Activated CD4-positive, alpha-beta T cell treated with anti-CD3 and anti-CD28 coated beads, Interleukin-2, amount 10 ng/mL, durations not matched to agents 7 days and 5 days (primary cell): ENCODE measurements at regions not wholly inside any gene's neighbourhood (a gene's known extent, or its start where the extent isn't known, plus 50 kb on each side); places are given as distances from the start of the nearest gene placed in this dataset.

Experiments used
- CTCF ChIA-PET: fragments of 350-600 bp; sonication (Branson Sonifier 250); formaldehyde crosslinking; loops from one replicate; lab custom pipeline; 2021; ENCODE audit warnings: antibody characterized with exemption; lab: Charles Lee
- POLR2A ChIA-PET: fragments of 350-600 bp; sonication (Branson Sonifier 250); formaldehyde crosslinking; loops from one replicate; lab custom pipeline; 2021; ENCODE audit warnings: antibody characterized with exemption; lab: Charles Lee
- DNase-seq: peaks from one replicate; pipeline ENCODE4 v3.0.0-alpha.2; 2020
- H3K27ac Mint-ChIP-seq: one replicate; pipeline ENCODE4 v1.8.0; 2021; ENCODE audit warnings: mild to moderate bottlenecking, moderate library complexity, mixed read lengths
- H3K27me3 Mint-ChIP-seq: one replicate; pipeline ENCODE4 v1.8.0; 2021; ENCODE audit warnings: mixed read lengths
- H3K36me3 Mint-ChIP-seq: one replicate; pipeline ENCODE4 v1.8.0; 2021; ENCODE audit warnings: low read depth, mixed read lengths
- H3K4me1 Mint-ChIP-seq: one replicate; pipeline ENCODE4 v1.8.0; 2021; ENCODE audit warnings: mixed read lengths
- H3K4me3 Mint-ChIP-seq: one replicate; pipeline ENCODE4 v1.8.0; 2021; ENCODE audit warnings: mild to moderate bottlenecking, moderate library complexity, mixed read lengths
- H3K9me3 Mint-ChIP-seq: one replicate; pipeline ENCODE4 v1.8.0; 2021; ENCODE audit warnings: mixed read lengths

DNA sequence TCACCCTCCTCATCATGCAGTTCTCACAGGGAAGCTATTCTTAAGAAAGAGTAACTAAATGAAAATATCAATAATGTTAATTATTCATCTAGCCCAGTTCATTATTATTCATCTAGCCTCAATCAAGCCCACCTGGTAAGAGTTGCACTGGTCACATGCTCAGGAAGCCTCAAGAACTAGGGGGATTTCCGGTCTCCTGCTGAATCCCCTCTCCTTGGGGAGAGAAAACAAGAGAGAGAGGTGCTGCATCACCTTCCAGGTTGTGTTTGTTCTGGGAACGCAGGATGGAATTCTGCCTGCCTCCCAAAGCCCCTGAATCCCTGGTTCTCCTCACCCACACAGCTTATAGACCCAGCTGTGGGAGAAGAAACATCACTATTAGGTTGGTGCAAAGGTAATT lies 164.0 kb downstream of the PMP22 start:
- H3K4me1 Mint-ChIP-seq = no peaks in the 10 kb centered on the region
- H3K36me3 Mint-ChIP-seq = no peaks in the 10 kb centered on the region
- H3K4me3 Mint-ChIP-seq = no peak overlapping the region
- ChIA-PET CTCF (no interaction called here), POLR2A (no interaction called here)
- no peaks in the 10 kb centered on the region for H3K9me3 Mint-ChIP-seq
- H3K27ac Mint-ChIP-seq = no peak overlapping the region
- DNase-seq = no peak
- no peaks in the 10 kb centered on the region for H3K27me3 Mint-ChIP-seq

DNA sequence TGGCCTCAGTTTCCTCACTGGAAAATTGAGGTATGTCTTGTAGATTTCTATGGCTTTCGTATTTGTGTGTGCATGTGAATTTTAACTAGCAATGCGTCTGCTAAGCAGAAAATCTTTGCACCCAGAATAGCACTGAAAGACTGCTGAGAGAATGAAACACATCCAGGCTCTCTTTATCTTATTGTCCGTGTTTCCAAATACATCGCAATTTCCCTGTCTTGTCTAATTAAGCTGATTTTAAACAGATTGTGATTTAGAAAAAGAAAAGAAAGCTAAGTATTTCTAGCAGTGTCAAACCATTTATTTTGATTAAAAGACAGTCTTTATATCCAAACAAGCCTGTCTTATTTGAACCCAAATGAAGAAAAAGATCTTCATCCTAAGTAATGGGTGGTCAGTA lies 168.6 kb downstream of the PMP22 start:
- POLR2A ChIA-PET = no interaction called here
- no peaks in the 10 kb centered on the region for H3K4me1 Mint-ChIP-seq
- H3K4me3 Mint-ChIP-seq = no peak overlapping the region

DNA sequence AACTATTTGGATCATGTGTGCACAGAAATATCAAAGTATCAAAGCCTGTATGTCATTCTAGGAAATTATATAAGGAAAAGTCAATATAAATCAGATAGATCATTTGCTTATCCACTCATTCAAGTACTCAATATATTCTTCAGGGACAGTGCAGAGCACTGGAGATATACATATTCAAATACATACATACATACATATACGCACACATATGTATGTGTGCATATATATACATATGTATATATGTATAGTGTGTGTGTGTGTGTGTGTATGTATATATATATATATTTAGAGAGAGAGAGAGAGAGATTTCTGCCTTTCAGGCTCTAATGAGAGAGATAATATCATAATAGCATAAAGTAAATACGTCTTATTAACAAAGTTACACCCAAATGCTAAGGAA lies 169.2 kb downstream of the PMP22 start:
- CTCF ChIA-PET = no interaction called here
- Mint-ChIP-seq H3K4me1 (no peaks in the 10 kb centered on the region), H3K4me3 (no peak overlapping the region), H3K9me3 (no peaks in the 10 kb centered on the region), H3K27ac (no peak overlapping the region), H3K36me3 (no peaks in the 10 kb centered on the region), H3K27me3 (no peaks in the 10 kb centered on the region)
- POLR2A ChIA-PET = no interaction called here
- no peak for DNase-seq

More for the DNA sequence above, 168.6 kb downstream of the PMP22 start:
- no peak for DNase-seq
- H3K36me3 Mint-ChIP-seq = no peaks in the 10 kb centered on the region
- no peaks in the 10 kb centered on the region for H3K9me3 Mint-ChIP-seq
- H3K27me3 Mint-ChIP-seq = no peaks in the 10 kb centered on the region
- CTCF ChIA-PET = no interaction called here
- no peak overlapping the region for H3K27ac Mint-ChIP-seq

DNA sequence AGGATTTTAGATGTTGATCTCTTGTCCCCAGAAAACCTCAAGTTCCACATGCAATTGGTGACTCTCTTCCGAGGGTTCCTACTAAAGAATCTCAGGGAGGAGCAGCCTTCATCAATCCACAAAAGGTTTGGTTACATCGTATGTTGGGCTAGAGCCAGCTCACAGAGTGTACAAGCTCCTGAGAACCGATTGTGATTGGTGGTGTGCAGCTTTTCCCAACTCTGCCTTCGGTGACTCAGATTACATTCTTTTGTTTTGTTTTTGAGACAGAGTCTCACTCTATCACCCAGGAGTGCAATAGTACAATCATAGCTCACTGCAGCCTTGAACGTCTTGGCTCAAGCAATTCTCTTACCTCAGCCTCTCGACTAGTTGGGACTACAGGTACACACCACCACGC lies 172.4 kb downstream of the PMP22 start:
- Mint-ChIP-seq H3K9me3 (no peaks in the 10 kb centered on the region), H3K27ac (no peak overlapping the region), H3K27me3 (peaks cover 2% of the 10 kb centered on the region), H3K36me3 (no peaks in the 10 kb centered on the region), H3K4me3 (no peak overlapping the region), H3K4me1 (no peaks in the 10 kb centered on the region)
- no peak for DNase-seq
- ChIA-PET POLR2A (no interaction called here), CTCF (no interaction called here)

DNA sequence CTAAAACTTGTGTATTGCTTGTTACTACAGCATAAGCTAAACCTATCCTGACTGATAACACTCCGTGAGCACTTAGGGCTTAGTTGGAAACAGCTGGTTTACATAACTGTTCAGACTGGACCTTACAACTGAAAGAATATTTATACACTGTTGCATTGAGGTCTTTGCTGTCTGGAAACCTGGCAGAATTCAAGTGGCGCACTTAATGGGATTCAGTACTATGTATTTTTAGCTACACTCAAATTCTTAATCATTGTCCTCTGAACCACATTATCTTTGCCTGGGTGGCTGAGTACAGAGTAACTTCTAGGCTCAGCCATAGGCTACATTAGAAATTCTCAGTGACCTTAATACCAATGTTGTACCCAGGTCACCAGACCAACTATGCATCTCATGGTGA lies 172.9 kb downstream of the PMP22 start:
- CTCF ChIA-PET = no interaction called here
- POLR2A ChIA-PET = no interaction called here
- DNase-seq = no peak
- H3K36me3 Mint-ChIP-seq = no peaks in the 10 kb centered on the region
- no peaks in the 10 kb centered on the region for H3K9me3 Mint-ChIP-seq
- no peak overlapping the region for H3K27ac Mint-ChIP-seq
- H3K27me3 Mint-ChIP-seq = peaks cover 2% of the 10 kb centered on the region
- no peaks in the 10 kb centered on the region for H3K4me1 Mint-ChIP-seq
- H3K4me3 Mint-ChIP-seq = no peak overlapping the region

DNA sequence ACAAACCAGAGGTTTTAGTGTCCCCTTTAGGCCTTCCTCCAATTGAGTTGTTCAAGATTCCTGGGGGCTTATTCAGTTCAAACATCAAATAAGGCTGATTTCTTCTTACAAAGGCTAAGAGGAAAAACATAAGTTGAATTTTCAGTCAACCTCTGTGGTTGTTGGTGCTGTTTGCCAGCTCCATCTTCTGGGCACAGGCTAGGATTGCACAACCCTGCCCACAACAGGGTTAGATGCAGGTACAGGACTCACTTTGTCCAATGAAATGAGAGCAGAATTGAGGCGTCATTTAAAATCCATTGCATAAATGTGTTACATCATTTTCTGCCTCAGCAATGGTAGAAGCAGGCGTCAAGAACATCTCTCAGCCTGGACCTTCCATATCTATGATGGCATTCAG lies 173.3 kb downstream of the PMP22 start:
- H3K27me3 Mint-ChIP-seq = peaks cover 2% of the 10 kb centered on the region
- CTCF ChIA-PET = interaction anchor here (0.5 kb wide), 1 partner anchor 1667 kb away, joined by 3 read pairs; no protein-coding TSS in a partner anchor
- DNase-seq = no peak
- POLR2A ChIA-PET = no interaction called here
- no peaks in the 10 kb centered on the region for H3K9me3 Mint-ChIP-seq
- no peak overlapping the region for H3K4me3 Mint-ChIP-seq
- no peaks in the 10 kb centered on the region for H3K36me3 Mint-ChIP-seq
- no peaks in the 10 kb centered on the region for H3K4me1 Mint-ChIP-seq
- H3K27ac Mint-ChIP-seq = no peak overlapping the region

DNA sequence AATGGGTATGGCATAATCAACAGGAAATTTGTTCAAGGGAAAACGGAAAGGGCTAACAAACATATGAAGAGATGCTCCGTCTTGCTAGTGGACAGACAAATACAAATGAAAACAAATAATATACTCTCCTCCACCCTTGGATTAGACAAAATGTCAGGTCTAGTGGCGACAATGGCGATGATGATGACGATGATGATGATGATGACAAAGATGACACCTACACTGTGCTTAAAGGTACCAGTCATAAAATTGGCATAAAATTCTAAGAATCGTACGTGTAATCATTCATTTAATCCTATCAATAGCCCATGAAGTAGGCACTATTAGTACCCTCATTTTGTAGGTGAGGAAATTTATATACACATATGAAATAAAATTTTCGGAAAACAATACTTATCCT lies 174.6 kb downstream of the PMP22 start:
- ChIA-PET POLR2A (no interaction called here), CTCF (no interaction called here)
- H3K36me3 Mint-ChIP-seq = no peaks in the 10 kb centered on the region
- no peak overlapping the region for H3K27ac Mint-ChIP-seq
- peaks cover 5% of the 10 kb centered on the region for H3K27me3 Mint-ChIP-seq
- no peak overlapping the region for H3K4me3 Mint-ChIP-seq
- H3K4me1 Mint-ChIP-seq = no peaks in the 10 kb centered on the region
- H3K9me3 Mint-ChIP-seq = no peaks in the 10 kb centered on the region
- DNase-seq = no peak

DNA sequence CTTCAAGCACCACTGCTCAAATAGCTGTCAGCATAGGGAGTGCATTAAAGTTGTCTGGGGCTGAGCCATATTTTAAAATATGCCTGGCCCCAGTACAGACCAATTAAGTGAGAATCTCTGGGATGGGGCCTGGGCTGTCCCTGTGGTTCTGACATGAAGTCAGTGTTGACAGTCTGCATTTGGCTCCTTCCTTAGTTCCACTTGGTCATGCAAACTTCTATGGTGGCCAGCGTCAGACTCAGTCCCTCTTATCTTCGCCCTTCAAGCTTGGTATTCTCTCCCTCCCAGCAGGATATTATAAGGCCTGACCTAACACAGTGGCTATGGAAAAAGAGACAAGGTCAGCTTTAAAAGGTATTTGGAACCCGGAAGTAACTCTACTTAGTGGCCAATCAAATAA lies 177.2 kb downstream of the PMP22 start:
- no peaks in the 10 kb centered on the region for H3K4me1 Mint-ChIP-seq
- H3K9me3 Mint-ChIP-seq = no peaks in the 10 kb centered on the region
- CTCF ChIA-PET = no interaction called here
- no peak overlapping the region for H3K27ac Mint-ChIP-seq
- POLR2A ChIA-PET = no interaction called here
- DNase-seq = no peak
- no peaks in the 10 kb centered on the region for H3K36me3 Mint-ChIP-seq
- H3K4me3 Mint-ChIP-seq = no peak overlapping the region
- peaks cover 5% of the 10 kb centered on the region for H3K27me3 Mint-ChIP-seq

DNA sequence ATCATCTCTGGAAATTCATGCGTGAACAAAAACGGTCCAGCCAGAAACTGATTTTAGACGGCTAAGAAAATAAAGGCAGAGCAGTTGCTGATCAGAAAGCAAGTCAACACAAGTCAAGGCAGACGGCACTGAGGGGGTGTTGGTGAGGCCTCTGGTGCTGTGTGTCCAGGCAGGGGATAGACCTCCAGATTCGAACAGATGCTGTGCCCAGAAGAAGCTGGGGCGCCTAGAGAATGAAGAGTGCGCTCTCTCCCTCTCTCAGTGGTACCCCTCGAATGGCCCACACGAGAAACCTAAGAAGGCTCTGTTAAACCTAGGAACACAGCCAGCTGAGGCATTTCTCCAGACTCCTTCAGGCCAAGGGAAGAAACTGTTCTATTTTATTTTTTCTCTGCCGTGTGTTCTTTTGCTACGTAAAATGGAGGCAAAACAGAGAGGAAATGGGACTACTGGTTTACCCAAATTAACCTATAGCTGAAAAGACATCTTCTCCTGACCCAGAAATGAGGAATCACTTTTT lies 178.3 kb downstream of the PMP22 start:
- H3K27ac Mint-ChIP-seq = no peak overlapping the region
- no peaks in the 10 kb centered on the region for H3K9me3 Mint-ChIP-seq
- no peaks in the 10 kb centered on the region for H3K36me3 Mint-ChIP-seq
- ChIA-PET CTCF (no interaction called here), POLR2A (no interaction called here)
- H3K4me1 Mint-ChIP-seq = no peaks in the 10 kb centered on the region
- peaks cover 5% of the 10 kb centered on the region for H3K27me3 Mint-ChIP-seq
- DNase-seq = no peak
- no peak overlapping the region for H3K4me3 Mint-ChIP-seq

DNA sequence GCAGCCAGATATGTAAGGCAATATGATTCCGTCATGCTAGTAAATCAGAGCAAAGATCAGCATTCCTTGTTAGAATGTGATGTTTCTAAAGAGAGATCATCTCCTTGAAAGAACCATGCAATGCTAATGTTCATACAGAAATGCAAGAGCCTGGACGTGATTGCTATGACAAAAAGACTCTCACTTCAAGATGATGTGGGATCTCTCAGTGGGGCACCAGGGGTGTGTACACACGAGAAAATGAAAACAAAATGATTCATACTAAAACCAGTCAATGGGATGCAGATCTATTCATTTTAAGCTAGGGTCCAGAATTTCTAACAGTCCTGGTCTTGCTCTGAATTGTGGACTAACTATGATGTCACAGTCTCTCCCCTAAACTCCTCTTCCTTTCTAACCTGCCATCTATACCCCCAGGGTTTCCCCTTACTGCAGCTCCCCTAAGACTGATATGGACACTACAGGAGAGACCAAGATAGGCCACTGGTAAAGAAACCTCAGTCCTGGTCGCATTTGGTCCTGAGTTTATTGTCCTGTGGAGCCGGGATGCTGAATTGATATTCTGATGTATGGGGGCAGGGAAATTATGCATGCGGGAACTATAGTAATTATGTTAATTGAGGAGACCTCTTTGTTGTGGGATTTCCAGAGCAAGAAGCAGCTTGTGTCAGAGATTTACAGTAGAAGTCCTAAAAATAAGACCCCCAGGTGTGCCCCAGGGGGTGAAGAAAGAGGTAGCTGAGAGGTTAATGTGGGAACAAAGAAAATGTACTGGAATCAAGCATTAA lies 179.0 kb downstream of the PMP22 start:
- ChIA-PET CTCF (no interaction called here), POLR2A (no interaction called here)

DNA sequence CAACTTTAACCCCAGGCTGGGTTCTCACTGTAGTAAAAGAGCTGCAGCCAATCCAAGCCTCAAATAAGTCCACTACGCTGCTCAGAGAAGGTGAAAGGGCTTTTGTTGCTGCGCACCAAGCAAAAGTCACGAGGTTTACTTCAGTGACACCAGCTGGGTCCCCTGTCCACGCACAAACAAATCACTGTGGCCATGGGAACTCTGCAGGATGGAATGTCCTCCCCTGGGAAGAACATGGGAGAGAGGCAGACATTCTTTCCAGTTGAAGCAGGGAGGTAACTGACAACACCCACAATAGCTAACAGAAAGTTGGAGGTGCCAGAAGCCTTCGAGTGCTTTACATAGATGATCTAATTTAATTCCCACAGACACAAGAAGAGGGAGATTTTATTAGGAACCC lies 181.9 kb downstream of the PMP22 start:
- Mint-ChIP-seq H3K27me3 (peaks cover 3% of the 10 kb centered on the region), H3K36me3 (no peaks in the 10 kb centered on the region), H3K27ac (no peak overlapping the region), H3K9me3 (no peaks in the 10 kb centered on the region), H3K4me3 (no peak overlapping the region), H3K4me1 (no peaks in the 10 kb centered on the region)
- ChIA-PET POLR2A (no interaction called here), CTCF (no interaction called here)
- DNase-seq = no peak

More for the DNA sequence above, 179.0 kb downstream of the PMP22 start:
- DNase-seq = no peak
- H3K9me3 Mint-ChIP-seq = no peaks in the 10 kb centered on the region
- H3K4me3 Mint-ChIP-seq = no peak overlapping the region
- H3K27ac Mint-ChIP-seq = no peak overlapping the region
- no peaks in the 10 kb centered on the region for H3K36me3 Mint-ChIP-seq
- peaks cover 5% of the 10 kb centered on the region for H3K27me3 Mint-ChIP-seq
- H3K4me1 Mint-ChIP-seq = no peaks in the 10 kb centered on the region

DNA sequence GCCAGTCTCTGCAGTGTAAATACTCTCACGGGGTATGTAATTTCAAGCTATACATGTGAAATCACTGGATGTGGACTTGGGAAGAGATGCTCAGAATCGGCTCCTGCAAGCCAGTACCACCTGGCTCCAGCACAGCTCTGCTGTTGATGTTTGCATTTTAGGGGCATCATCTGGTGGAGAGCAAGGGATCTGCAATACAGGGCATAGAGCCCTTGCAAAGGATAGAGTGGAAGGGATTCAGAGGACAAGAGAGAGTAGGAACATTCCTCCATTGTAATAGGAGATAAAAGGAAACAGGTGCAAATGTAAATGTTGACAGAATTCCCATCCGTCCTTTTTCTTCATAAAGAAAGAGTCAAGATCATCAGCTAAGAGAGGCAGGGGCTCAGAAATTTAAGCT lies 184.1 kb downstream of the PMP22 start:
- no peaks in the 10 kb centered on the region for H3K9me3 Mint-ChIP-seq
- no peaks in the 10 kb centered on the region for H3K4me1 Mint-ChIP-seq
- CTCF ChIA-PET = no interaction called here

DNA sequence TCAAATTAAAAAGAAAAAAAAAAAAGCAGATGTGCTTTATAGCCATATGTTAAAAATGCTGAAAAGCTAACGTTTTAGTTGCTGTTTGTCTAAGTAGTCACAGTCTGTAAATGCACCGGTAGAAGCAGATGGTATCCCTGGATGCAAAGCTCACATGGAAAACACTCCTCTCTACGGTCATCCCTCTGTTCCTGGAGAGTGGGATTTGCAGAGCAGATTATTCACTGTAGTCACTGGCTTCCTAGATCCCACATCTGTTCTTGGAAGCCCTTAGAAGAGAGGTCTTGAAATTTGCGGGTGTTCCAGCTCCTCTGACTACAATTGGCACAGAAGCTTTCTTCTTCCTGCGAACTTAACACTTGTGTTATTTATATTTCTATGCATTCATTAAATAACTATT lies 186.6 kb downstream of the PMP22 start:
- H3K27ac Mint-ChIP-seq = no peak overlapping the region
- POLR2A ChIA-PET = no interaction called here

More for the DNA sequence above, 184.1 kb downstream of the PMP22 start:
- Mint-ChIP-seq H3K4me3 (no peak overlapping the region), H3K27me3 (peaks cover 2% of the 10 kb centered on the region), H3K36me3 (no peaks in the 10 kb centered on the region), H3K27ac (no peak overlapping the region)
- DNase-seq = no peak
- POLR2A ChIA-PET = no interaction called here

More for the DNA sequence above, 186.6 kb downstream of the PMP22 start:
- DNase-seq = no peak
- no peaks in the 10 kb centered on the region for H3K4me1 Mint-ChIP-seq
- CTCF ChIA-PET = no interaction called here
- H3K4me3 Mint-ChIP-seq = no peak overlapping the region
- no peaks in the 10 kb centered on the region for H3K9me3 Mint-ChIP-seq
- no peaks in the 10 kb centered on the region for H3K27me3 Mint-ChIP-seq
- H3K36me3 Mint-ChIP-seq = no peaks in the 10 kb centered on the region
